Subcutaneous abdominal adipose tissue (tissue), 5 donors: ENCODE measurements at regions not wholly inside any gene's neighbourhood (a gene's known extent, or its start where the extent isn't known, plus 50 kb on each side); places are given as distances from the start of the nearest gene placed in this dataset.
"Not testable (repeated sequence)": the region's sequence is repeated elsewhere in the genome, so short reads cannot be mapped to it uniquely, and the experiment has no call there.

ENCODE experiments used
- H3K27ac ChIP-seq: one replicate; pipeline ENCODE4 v1.7.0; 2013; ENCODE audit warnings: low read depth, mild to moderate bottlenecking, inconsistent platforms, low read length, moderate library complexity
- H3K27me3 ChIP-seq, 5 donors: one replicate each; pipeline ENCODE4 v1.7.0; 2013; ENCODE audit warnings: low read length in 5 of 5, inconsistent platforms in 1 of 5; ENCODE audit not compliant: control insufficient read depth in 5 of 5, insufficient read depth in 4 of 5
- H3K36me3 ChIP-seq, 5 donors: one replicate each; pipeline ENCODE4 v1.7.0; 2013; ENCODE audit warnings: low read length in 5 of 5; ENCODE audit not compliant: control insufficient read depth in 5 of 5, insufficient read depth in 5 of 5
- H3K4me1 ChIP-seq, 5 donors: one replicate each; pipeline ENCODE4 v1.7.0; 2013; ENCODE audit warnings: low read length in 5 of 5, mild to moderate bottlenecking in 3 of 5, moderate library complexity in 1 of 5; ENCODE audit not compliant: control insufficient read depth in 5 of 5, insufficient read depth in 5 of 5
- H3K4me3 ChIP-seq, 5 donors: one replicate each; pipeline ENCODE4 v1.7.0; 2013; ENCODE audit warnings: low read length in 5 of 5, low read depth in 1 of 5
- H3K9ac ChIP-seq, 5 donors: one replicate each; pipeline ENCODE4 v1.7.0; 2013; ENCODE audit warnings: low read length in 5 of 5, mild to moderate bottlenecking in 4 of 5, moderate library complexity in 3 of 5
- H3K9me3 ChIP-seq, 5 donors: one replicate each; pipeline ENCODE4 v1.7.0; 2013; ENCODE audit warnings: low read length in 5 of 5; ENCODE audit not compliant: control insufficient read depth in 5 of 5
- donor health status: healthy.
- donor health status: healthy.
- donor health status: healthy.
- donor health status: healthy.
- donor health status: healthy.

- H3K9ac ChIP-seq: no peak overlapping the region
- no peaks in the 10 kb centered on the region for H3K27me3 ChIP-seq
- H3K4me1 ChIP-seq: peaks cover 0 to 2% (median 0%) of the 10 kb centered on the region in 5 donors
- H3K27ac ChIP-seq: no peak overlapping the region
- no peak overlapping the region for H3K4me3 ChIP-seq
- H3K36me3 ChIP-seq: no peaks in the 10 kb centered on the region
- no peaks in the 10 kb centered on the region for H3K9me3 ChIP-seq
Measured at GRCh38 chr6:154624038-154624599, 109.1 kb upstream of the SCAF8 start.

- H3K4me1 ChIP-seq, H3K9ac ChIP-seq, H3K27me3 ChIP-seq, H3K36me3 ChIP-seq, H3K27ac ChIP-seq, H3K4me3 ChIP-seq, H3K9me3 ChIP-seq: not testable (repeated sequence)
Measured at GRCh38 chr6:154624727-154625126, 108.5 kb upstream of the SCAF8 start.

- H3K9me3 ChIP-seq: no peaks in the 10 kb centered on the region
- H3K27me3 ChIP-seq: no peaks in the 10 kb centered on the region
- no peak overlapping the region for H3K27ac ChIP-seq
- no peak overlapping the region for H3K4me3 ChIP-seq
- H3K4me1 ChIP-seq: peaks cover 0 to 2% (median 0%) of the 10 kb centered on the region in 5 donors
- H3K36me3 ChIP-seq: no peaks in the 10 kb centered on the region
- H3K9ac ChIP-seq: no peak overlapping the region
Measured at GRCh38 chr6:154625721-154626120, 107.5 kb upstream of the SCAF8 start.

- H3K9ac ChIP-seq: no peak overlapping the region
- H3K4me3 ChIP-seq: no peak overlapping the region
- H3K9me3 ChIP-seq: peaks cover 0 to 10% (median 7%) of the 10 kb centered on the region in 5 donors
- no peak overlapping the region for H3K27ac ChIP-seq
- H3K36me3 ChIP-seq: no peaks in the 10 kb centered on the region
- peaks cover 0 to 2% (median 0%) of the 10 kb centered on the region in 5 donors for H3K27me3 ChIP-seq
- H3K4me1 ChIP-seq: peaks cover 0 to 3% (median 0%) of the 10 kb centered on the region in 5 donors
Measured at GRCh38 chr6:154629127-154629526, 104.1 kb upstream of the SCAF8 start.

- Histone ChIP-seq H3K4me3 (no peak overlapping the region), H3K36me3 (no peaks in the 10 kb centered on the region), H3K4me1 (peaks cover 0 to 3% (median 0%) of the 10 kb centered on the region in 5 donors), H3K27me3 (peaks cover 0 to 2% (median 0%) of the 10 kb centered on the region in 5 donors), H3K9me3 (peaks cover 0 to 10% (median 7%) of the 10 kb centered on the region in 5 donors), H3K9ac (no peak overlapping the region), H3K27ac (no peak overlapping the region)
Measured at GRCh38 chr6:154632119-154632518, 101.1 kb upstream of the SCAF8 start.

- Histone ChIP-seq H3K9me3 (peaks cover 0 to 10% (median 7%) of the 10 kb centered on the region in 5 donors), H3K27ac (no peak overlapping the region), H3K4me3 (no peak overlapping the region), H3K9ac (no peak overlapping the region), H3K36me3 (no peaks in the 10 kb centered on the region), H3K27me3 (no peaks in the 10 kb centered on the region), H3K4me1 (peaks cover 0 to under 1% (median 0%) of the 10 kb centered on the region in 5 donors)
Measured at GRCh38 chr6:154637392-154637791, 95.8 kb upstream of the SCAF8 start.

GRCh38 chr6:154638369-154638768, 94.8 kb upstream of the SCAF8 start:
- Histone ChIP-seq H3K36me3 (no peaks in the 10 kb centered on the region), H3K9me3 (peaks cover 0 to 7% (median 2%) of the 10 kb centered on the region in 5 donors), H3K27me3 (no peaks in the 10 kb centered on the region), H3K4me3 (no peak overlapping the region), H3K27ac (no peak overlapping the region), H3K9ac (no peak overlapping the region), H3K4me1 (no peaks in the 10 kb centered on the region)

GRCh38 chr6:154639196-154639595, 94.0 kb upstream of the SCAF8 start:
- H3K4me3 ChIP-seq, H3K27ac ChIP-seq, H3K36me3 ChIP-seq, H3K27me3 ChIP-seq, H3K4me1 ChIP-seq, H3K9me3 ChIP-seq, H3K9ac ChIP-seq: not testable (repeated sequence)

GRCh38 chr6:154648188-154648887, 84.9 kb upstream of the SCAF8 start:
- H3K27me3 ChIP-seq: peaks cover 0 to 5% (median 0%) of the 10 kb centered on the region in 5 donors
- H3K4me3 ChIP-seq: no peak overlapping the region
- peaks cover 0 to 2% (median 0%) of the 10 kb centered on the region in 5 donors for H3K4me1 ChIP-seq
- H3K36me3 ChIP-seq: no peaks in the 10 kb centered on the region
- no peak overlapping the region for H3K27ac ChIP-seq
- H3K9ac ChIP-seq: no peak overlapping the region
- H3K9me3 ChIP-seq: no peaks in the 10 kb centered on the region

GRCh38 chr6:154648888-154649205, 84.4 kb upstream of the SCAF8 start:
- H3K4me3 ChIP-seq: no peak overlapping the region
- no peak overlapping the region for H3K27ac ChIP-seq
- no peaks in the 10 kb centered on the region for H3K9me3 ChIP-seq
- H3K4me1 ChIP-seq: peaks cover 0 to 7% (median 0%) of the 10 kb centered on the region in 5 donors
- no peak overlapping the region for H3K9ac ChIP-seq
- peaks cover 0 to 5% (median 0%) of the 10 kb centered on the region in 5 donors for H3K27me3 ChIP-seq
- H3K36me3 ChIP-seq: no peaks in the 10 kb centered on the region
